ENCODE measurements at regions not wholly inside any gene's neighbourhood (a gene's known extent, or its start where the extent isn't known, plus 50 kb on each side); places are given as distances from the start of the nearest gene placed in this dataset.

DNA sequence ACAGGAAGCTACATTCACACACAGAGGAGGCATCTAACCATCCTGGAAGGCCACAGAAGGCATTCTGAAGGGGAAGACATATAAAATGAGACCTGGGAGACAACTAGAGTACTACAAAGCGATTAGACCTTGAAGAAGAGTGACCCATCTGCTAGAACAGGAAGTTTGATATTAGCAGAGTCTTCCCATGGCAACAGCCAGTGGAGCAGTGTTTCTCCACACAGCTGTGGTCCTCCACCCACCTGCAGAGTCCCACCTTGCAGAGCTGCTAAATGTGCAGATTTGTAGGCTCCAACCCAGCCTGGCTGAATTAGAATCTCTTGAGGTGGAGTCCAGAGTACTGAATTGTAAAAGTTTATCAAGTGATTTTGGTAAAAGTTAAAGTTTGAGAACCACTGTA is 267.0 kb downstream of the CETN3 start:
- TF ChIP-seq SIN3A (IDR thresholded peaks at IDR 0.05; ENCODE audit: borderline replicate concordance, insufficient read depth, low read depth, low read length): no peak
- TF ChIP-seq, protein P1, sequence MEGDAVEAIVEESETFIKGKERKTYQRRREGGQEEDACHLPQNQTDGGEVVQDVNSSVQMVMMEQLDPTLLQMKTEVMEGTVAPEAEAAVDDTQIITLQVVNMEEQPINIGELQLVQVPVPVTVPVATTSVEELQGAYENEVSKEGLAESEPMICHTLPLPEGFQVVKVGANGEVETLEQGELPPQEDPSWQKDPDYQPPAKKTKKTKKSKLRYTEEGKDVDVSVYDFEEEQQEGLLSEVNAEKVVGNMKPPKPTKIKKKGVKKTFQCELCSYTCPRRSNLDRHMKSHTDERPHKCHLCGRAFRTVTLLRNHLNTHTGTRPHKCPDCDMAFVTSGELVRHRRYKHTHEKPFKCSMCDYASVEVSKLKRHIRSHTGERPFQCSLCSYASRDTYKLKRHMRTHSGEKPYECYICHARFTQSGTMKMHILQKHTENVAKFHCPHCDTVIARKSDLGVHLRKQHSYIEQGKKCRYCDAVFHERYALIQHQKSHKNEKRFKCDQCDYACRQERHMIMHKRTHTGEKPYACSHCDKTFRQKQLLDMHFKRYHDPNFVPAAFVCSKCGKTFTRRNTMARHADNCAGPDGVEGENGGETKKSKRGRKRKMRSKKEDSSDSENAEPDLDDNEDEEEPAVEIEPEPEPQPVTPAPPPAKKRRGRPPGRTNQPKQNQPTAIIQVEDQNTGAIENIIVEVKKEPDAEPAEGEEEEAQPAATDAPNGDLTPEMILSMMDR (IDR thresholded peaks at IDR 0.05): no peak
- TF ChIP-seq, protein P2, sequence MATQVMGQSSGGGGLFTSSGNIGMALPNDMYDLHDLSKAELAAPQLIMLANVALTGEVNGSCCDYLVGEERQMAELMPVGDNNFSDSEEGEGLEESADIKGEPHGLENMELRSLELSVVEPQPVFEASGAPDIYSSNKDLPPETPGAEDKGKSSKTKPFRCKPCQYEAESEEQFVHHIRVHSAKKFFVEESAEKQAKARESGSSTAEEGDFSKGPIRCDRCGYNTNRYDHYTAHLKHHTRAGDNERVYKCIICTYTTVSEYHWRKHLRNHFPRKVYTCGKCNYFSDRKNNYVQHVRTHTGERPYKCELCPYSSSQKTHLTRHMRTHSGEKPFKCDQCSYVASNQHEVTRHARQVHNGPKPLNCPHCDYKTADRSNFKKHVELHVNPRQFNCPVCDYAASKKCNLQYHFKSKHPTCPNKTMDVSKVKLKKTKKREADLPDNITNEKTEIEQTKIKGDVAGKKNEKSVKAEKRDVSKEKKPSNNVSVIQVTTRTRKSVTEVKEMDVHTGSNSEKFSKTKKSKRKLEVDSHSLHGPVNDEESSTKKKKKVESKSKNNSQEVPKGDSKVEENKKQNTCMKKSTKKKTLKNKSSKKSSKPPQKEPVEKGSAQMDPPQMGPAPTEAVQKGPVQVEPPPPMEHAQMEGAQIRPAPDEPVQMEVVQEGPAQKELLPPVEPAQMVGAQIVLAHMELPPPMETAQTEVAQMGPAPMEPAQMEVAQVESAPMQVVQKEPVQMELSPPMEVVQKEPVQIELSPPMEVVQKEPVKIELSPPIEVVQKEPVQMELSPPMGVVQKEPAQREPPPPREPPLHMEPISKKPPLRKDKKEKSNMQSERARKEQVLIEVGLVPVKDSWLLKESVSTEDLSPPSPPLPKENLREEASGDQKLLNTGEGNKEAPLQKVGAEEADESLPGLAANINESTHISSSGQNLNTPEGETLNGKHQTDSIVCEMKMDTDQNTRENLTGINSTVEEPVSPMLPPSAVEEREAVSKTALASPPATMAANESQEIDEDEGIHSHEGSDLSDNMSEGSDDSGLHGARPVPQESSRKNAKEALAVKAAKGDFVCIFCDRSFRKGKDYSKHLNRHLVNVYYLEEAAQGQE (IDR thresholded peaks at IDR 0.05; ENCODE audit: insufficient read depth in 1 of 2, low read depth in 2 of 2, low read length in 1 of 2): no peak
